CD4-positive, alpha-beta T cell treated with Interleukin-4 for 4 hours (primary cell): ENCODE measurements at regions not wholly inside any gene's neighbourhood (a gene's known extent, or its start where the extent isn't known, plus 50 kb on each side); places are given as distances from the start of the nearest gene placed in this dataset.
"Not testable (repeated sequence)": the region's sequence is repeated elsewhere in the genome, so short reads cannot be mapped to it uniquely, and the experiment has no call there.

ENCODE experiments used
- DNase-seq: peaks from one replicate; pipeline ENCODE4 v3.0.0-alpha.2; 2020

- no peak for DNase-seq
Observed at GRCh38 chr1:157288492-157288891, 150.3 kb upstream of the ETV3 start.

GRCh38 chr1:157288006-157288405 is 149.8 kb upstream of the ETV3 start:
- DNase-seq: no peak

- no peak for DNase-seq
Observed at GRCh38 chr1:157287462-157287861, 149.3 kb upstream of the ETV3 start.

GRCh38 chr1:157286646-157287420 is 148.6 kb upstream of the ETV3 start:
- no peak for DNase-seq

- no peak for DNase-seq
Observed at GRCh38 chr1:157286096-157286495, 147.9 kb upstream of the ETV3 start.

GRCh38 chr1:157284451-157284850 is 146.3 kb upstream of the ETV3 start:
- DNase-seq: no peak

GRCh38 chr1:157279802-157280140 is 141.6 kb upstream of the ETV3 start:
- DNase-seq: no peak

GRCh38 chr1:157279138-157279801 is 141.1 kb upstream of the ETV3 start:
- DNase-seq: no peak

- DNase-seq: no peak
Observed at GRCh38 chr1:157278383-157279137, 140.4 kb upstream of the ETV3 start.

GRCh38 chr1:157277913-157278312 is 139.7 kb upstream of the ETV3 start:
- no peak for DNase-seq

GRCh38 chr1:157277281-157277680 is 139.1 kb upstream of the ETV3 start:
- DNase-seq: no peak

GRCh38 chr1:157274698-157275534 is 136.7 kb upstream of the ETV3 start:
- no peak for DNase-seq

GRCh38 chr1:157272729-157273524 is 134.7 kb upstream of the ETV3 start:
- no peak for DNase-seq

GRCh38 chr1:157272264-157272663 is 134.1 kb upstream of the ETV3 start:
- no peak for DNase-seq

GRCh38 chr1:157270705-157271274 is 132.6 kb upstream of the ETV3 start:
- no peak for DNase-seq

GRCh38 chr1:157269656-157270375 is 131.6 kb upstream of the ETV3 start:
- DNase-seq: no peak

GRCh38 chr1:157262891-157263290 is 124.7 kb upstream of the ETV3 start:
- no peak for DNase-seq

GRCh38 chr1:157262422-157262821 is 124.2 kb upstream of the ETV3 start:
- DNase-seq: no peak

GRCh38 chr1:157255891-157256290 is 117.7 kb upstream of the ETV3 start:
- not testable (repeated sequence) for DNase-seq

GRCh38 chr1:157254183-157254582 is 116.0 kb upstream of the ETV3 start:
- not testable (repeated sequence) for DNase-seq

- no peak for DNase-seq
Observed at GRCh38 chr1:157252473-157252872, 114.3 kb upstream of the ETV3 start.
